Stimulated activated CD4-positive, alpha-beta T cell treated with anti-CD3 and anti-CD28 coated beads, Interleukin-4, amount 100 ng/mL, for 48 hours (primary cell): ENCODE measurements at regions not wholly inside any gene's neighbourhood (a gene's known extent, or its start where the extent isn't known, plus 50 kb on each side); places are given as distances from the start of the nearest gene placed in this dataset.
A peak's percentile ranks its signal among the peaks of the same experiment; 100 is the strongest.

Experiments
- DNase-seq, 2 donors: peaks; one replicate each; pipeline ENCODE4 v3.0.0-alpha.2; 2020; ENCODE audit warnings: low read depth in 2 of 2

GRCh38 chrX:134747006-134747405 lies 50.0 kb downstream of the PABIR2 start:
- no peak for DNase-seq

- DNase-seq: no peak
Measured at GRCh38 chrX:134746410-134746785, 50.6 kb downstream of the PABIR2 start.

GRCh38 chrX:134745636-134746409 lies 51.2 kb downstream of the PABIR2 start:
- no peak for DNase-seq

GRCh38 chrX:134743091-134743490 lies 53.9 kb downstream of the PABIR2 start:
- DNase-seq: no peak

GRCh38 chrX:134742573-134742972 lies 54.4 kb downstream of the PABIR2 start:
- no peak for DNase-seq

- DNase-seq: no peak
Measured at GRCh38 chrX:134741746-134742145, 55.3 kb downstream of the PABIR2 start.

- no peak for DNase-seq
Measured at GRCh38 chrX:134738986-134739740, 57.8 kb downstream of the PABIR2 start.

- no peak for DNase-seq
Measured at GRCh38 chrX:134738445-134738844, 58.6 kb downstream of the PABIR2 start.

GRCh38 chrX:134737721-134738369 lies 59.2 kb downstream of the PABIR2 start:
- DNase-seq: no peak

- DNase-seq: no peak
Measured at GRCh38 chrX:134737061-134737460, 59.9 kb downstream of the PABIR2 start.

GRCh38 chrX:134736356-134736755 lies 60.6 kb downstream of the PABIR2 start:
- DNase-seq: no peak

- no peak for DNase-seq
Measured at GRCh38 chrX:134735015-134735414, 62.0 kb downstream of the PABIR2 start.

- DNase-seq: no peak
Measured at GRCh38 chrX:134734466-134734952, 62.5 kb downstream of the PABIR2 start.

GRCh38 chrX:134733591-134733990 lies 63.4 kb downstream of the PABIR2 start:
- no peak for DNase-seq

- DNase-seq: no peak
Measured at GRCh38 chrX:134732676-134733075, 64.3 kb downstream of the PABIR2 start.

GRCh38 chrX:134732152-134732551 lies 64.9 kb downstream of the PABIR2 start:
- DNase-seq: no peak

- no peak for DNase-seq
Measured at GRCh38 chrX:134727363-134727762, 69.1 kb upstream of the PLAC1 start.

- no peak for DNase-seq
Measured at GRCh38 chrX:134725103-134725690, 66.9 kb upstream of the PLAC1 start.

GRCh38 chrX:134721766-134722532 lies 63.7 kb upstream of the PLAC1 start:
- DNase-seq: no peak

GRCh38 chrX:134718966-134719317 lies 60.7 kb upstream of the PLAC1 start:
- peak in 1 of 2 donors; percentile 2 for DNase-seq
